GM12878 (cell line): ENCODE measurements at regions not wholly inside any gene's neighbourhood (a gene's known extent, or its start where the extent isn't known, plus 50 kb on each side); places are given as distances from the start of the nearest gene placed in this dataset.

Experiments used
- ATAC-seq: fragments of 200-7000 bp; cut with Tn5 transposase; 3 replicates; pipeline ENCODE4 v1.9.1; 2020; ENCODE audit warnings: mild to moderate bottlenecking, moderate library complexity
- BruUV-seq: library from RNA; stranded (reverse); fragments of 400-500 nt; replicated peaks from 2 replicates; lab custom pipeline; 2021; lab: Mats Ljungman, UMichigan
- CTCF ChIA-PET: fragments of 300-600 bp; sonication (Branson Sonifier 250); formaldehyde crosslinking; extraction: SDS; loops from one replicate; lab custom pipeline; 2021; ENCODE audit warnings: inconsistent platforms; lab: Yijun Ruan, JAX
- POLR2A ChIA-PET: fragments of 350-600 bp; formaldehyde crosslinking; extraction: SDS; loops from one replicate; lab custom pipeline; 2021; ENCODE audit warnings: inconsistent platforms; lab: Charles Lee
- RAD21 ChIA-PET: fragments of 300-600 bp; sonication (Branson Sonifier 250); formaldehyde crosslinking; loops from one replicate; lab custom pipeline; 2023; ENCODE audit warnings: antibody characterized with exemption; ENCODE audit not compliant: unreplicated experiment; lab: Charles Lee
- SMC1A ChIA-PET: fragments of 300-600 bp; sonication (Branson Sonifier 250); formaldehyde crosslinking; loops from one replicate; lab custom pipeline; 2023; ENCODE audit not compliant: unreplicated experiment, uncharacterized antibody; lab: Charles Lee
- DNase-seq: peaks from one replicate; pipeline ENCODE4 v3.0.0-alpha.2; 2011; ENCODE audit warnings: low read depth, low spot score
- FAIRE-seq: peaks from 3 replicates; lab custom pipeline; 2011; peaks lifted over from hg19 to GRCh38; lab: Jason Lieb, UNC
- H2AFZ ChIP-seq: 2 replicates; pipeline ENCODE4 v1.6.0; 2011; ENCODE audit warnings: low read depth, low read length, control low read depth; ENCODE audit not compliant: control insufficient read depth
- H3K27ac ChIP-seq: 2 replicates; pipeline ENCODE4 v1.5.1; 2011; ENCODE audit warnings: control low read depth; ENCODE audit not compliant: control insufficient read depth, insufficient read depth
- H3K27me3 ChIP-seq, 2 experiments: replicated peaks in 1 of 2; 2 replicates each; pipeline versions ENCODE4 v1.6.0 to v1.6.1; 2011; ENCODE audit warnings: low read length in 1 of 2; ENCODE audit not compliant: control insufficient read depth in 2 of 2, insufficient read depth in 2 of 2
- H3K36me3 ChIP-seq, 2 experiments: 2 replicates each; pipeline ENCODE4 v1.5.1; 2011; ENCODE audit warnings: low read length in 1 of 2; ENCODE audit not compliant: control insufficient read depth in 2 of 2, insufficient read depth in 2 of 2
- H3K4me1 ChIP-seq: 2 replicates; pipeline ENCODE4 v1.6.1; 2011; ENCODE audit warnings: mild to moderate bottlenecking, low read length, moderate library complexity, mixed read lengths; ENCODE audit not compliant: control insufficient read depth, insufficient read depth
- H3K4me2 ChIP-seq: 2 replicates; pipeline ENCODE4 v1.6.0; 2011; ENCODE audit warnings: control low read depth; ENCODE audit not compliant: control insufficient read depth, insufficient read depth
- H3K4me3 ChIP-seq: fragments of 200-600 bp; sonication (generic); 2 replicates; pipeline ENCODE4 v1.5.1; 2016
- H3K79me2 ChIP-seq: 2 replicates; pipeline ENCODE4 v1.6.0; 2011; ENCODE audit warnings: low read length; ENCODE audit not compliant: control insufficient read depth, insufficient read depth
- H3K9ac ChIP-seq: 2 replicates; pipeline ENCODE4 v1.8.0; 2011; ENCODE audit warnings: low read length, control low read depth, mixed read lengths; ENCODE audit not compliant: control insufficient read depth, insufficient read depth
- H3K9me3 ChIP-seq: replicated peaks from 3 replicates; pipeline ENCODE4 v1.5.1; 2011; ENCODE audit warnings: mild to moderate bottlenecking, low read length; ENCODE audit not compliant: control insufficient read depth, insufficient read depth
- H4K20me1 ChIP-seq: 2 replicates; pipeline ENCODE4 v1.6.0; 2011; ENCODE audit not compliant: control insufficient read depth, insufficient read depth
- CEBPB ChIP-seq, 2 experiments: fragments of 150-350 bp in 1 of 2; IDR thresholded peaks; 2 replicates each; pipeline ENCODE4 v1.6.1; 2012 to 2014; ENCODE audit warnings: low read depth in 2 of 2, low read length in 2 of 2, borderline replicate concordance in 1 of 2, inconsistent platforms in 1 of 2
- IKZF1 ChIP-seq: fragments of 450-650 bp; conservative IDR thresholded peaks from 2 replicates; pipeline ENCODE4 v1.6.1; 2017; ENCODE audit warnings: antibody characterized with exemption, mild to moderate bottlenecking
- JUNB ChIP-seq: IDR thresholded peaks from 2 replicates; pipeline ENCODE4 v1.6.1; 2016; ENCODE audit warnings: antibody characterized with exemption, mild to moderate bottlenecking
- MTA2 ChIP-seq: fragments of 450-650 bp; IDR thresholded peaks from 2 replicates; pipeline ENCODE4 v1.6.1; 2016; ENCODE audit warnings: low read depth, mild to moderate bottlenecking, moderate library complexity
- NFYA ChIP-seq: IDR thresholded peaks from 2 replicates; pipeline ENCODE4 v1.6.1; 2011; ENCODE audit warnings: low read depth, mild to moderate bottlenecking, low read length, improper control_type of control experiment, borderline replicate concordance
- NR2F1 ChIP-seq: fragments of 450-650 bp; conservative IDR thresholded peaks from 2 replicates; pipeline ENCODE4 v1.6.1; 2017; ENCODE audit warnings: mild to moderate bottlenecking
- PML ChIP-seq: IDR thresholded peaks from 2 replicates; pipeline ENCODE4 v1.6.1; 2012; ENCODE audit warnings: low read length, inconsistent platforms
- RCOR1 ChIP-seq: conservative IDR thresholded peaks from 2 replicates; pipeline ENCODE4 v1.6.1; 2012; ENCODE audit warnings: low read depth, low read length, improper control_type of control experiment
- STAT1 ChIP-seq: fragments of 450-650 bp; conservative IDR thresholded peaks from 2 replicates; pipeline ENCODE4 v1.6.1; 2014; ENCODE audit warnings: antibody characterized with exemption, mild to moderate bottlenecking
- WGBS: methylation state at CpG from one replicate; pipeline ENCODE4 v1.1.6; 2016; ENCODE audit warnings: low lambda C conversion rate; ENCODE audit not compliant: insufficient replicate concordance, insufficient coverage; ENCODE audit errors: missing lambda C conversion rate; 5-methylcytosine and 5-hydroxymethylcytosine counted together
- in situ Hi-C: fragments of 300-500 bp; cut with MboI; formaldehyde crosslinking; loops from 9 replicates; pipeline ENCODE4 v1.14.3; 2018; ENCODE audit warnings: mixed read lengths
- intact Hi-C: fragments of 100-400 bp; cut with micrococcal nuclease; formaldehyde crosslinking; loops from one replicate; pipeline ENCODE4 v1.14.2; 2022; ENCODE audit not compliant: unreplicated experiment
- TF ChIP-seq, protein P1 (sequence below): fragments of 450-650 bp; IDR thresholded peaks from 2 replicates; pipeline ENCODE4 v1.6.1; 2016; ENCODE audit warnings: mild to moderate bottlenecking

DNA sequence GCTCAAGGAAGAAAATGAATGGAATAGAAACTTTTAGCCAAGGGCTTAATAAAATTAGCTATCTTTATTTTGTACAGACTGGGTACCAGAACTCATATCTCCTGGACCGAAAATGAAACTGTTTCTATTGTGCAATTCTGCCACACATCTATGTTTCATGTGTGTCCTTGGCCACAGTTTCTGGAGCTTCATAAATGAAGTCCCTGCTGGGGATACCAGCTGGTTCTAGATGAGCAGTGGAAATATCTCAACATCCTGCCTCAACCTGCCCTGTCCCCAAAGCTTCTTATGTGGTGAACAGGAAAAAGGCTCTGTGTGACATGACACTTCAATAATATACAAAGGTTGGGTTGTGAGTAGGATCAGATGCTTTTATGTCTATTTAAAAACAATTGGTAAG is 310.1 kb upstream of the SORCS1 start:
- H3K4me1 ChIP-seq: peaks cover 5% of the 10 kb centered on the region
- ChIA-PET RAD21 (interaction anchor here (0.7 to 2.5 kb wide), 3 partner anchors 32 to 175 kb away, joined by 3 to 7 read pairs (median 5); no protein-coding TSS in a partner anchor), CTCF (interaction anchor here (1.0 kb wide), 1 partner anchor 30 kb away, joined by 3 read pairs; no protein-coding TSS in a partner anchor), POLR2A (interaction anchor here (1.1 kb wide), 1 partner anchor 30 kb away, joined by 3 read pairs; no protein-coding TSS in a partner anchor), SMC1A (interaction anchor here (0.6 to 4.1 kb wide), 11 partner anchors 20 to 1419 kb away, joined by 3 to 26 read pairs (median 3); no protein-coding TSS in a partner anchor)
- H3K4me2 ChIP-seq: no peak overlapping the region; the same call in 1 of the 2 replicates
- H3K27ac ChIP-seq: no peak overlapping the region
- H2AFZ ChIP-seq: no peak overlapping the region
- in situ Hi-C loops (no loop called here), intact Hi-C loops (no loop called here)
- no peak for FAIRE-seq
- WGBS: 0% methylated on average over 1 of the region's 1 CpG
- H3K4me3 ChIP-seq: no peak overlapping the region
- H3K9me3 ChIP-seq: no peaks in the 10 kb centered on the region; the same call in 2 of the 3 replicates
- no peaks in the 10 kb centered on the region for H4K20me1 ChIP-seq
- H3K79me2 ChIP-seq: no peaks in the 10 kb centered on the region
- H3K9ac ChIP-seq: no peak overlapping the region
- no TSS peak for BruUV-seq
- peak; percentile 17 for ATAC-seq
- H3K36me3 ChIP-seq: no peaks in the 10 kb centered on the region
- H3K27me3 ChIP-seq: no peaks in the 10 kb centered on the region
- TF ChIP-seq PML (no peak), CEBPB (IDR thresholded peaks at IDR 0.05; ENCODE audit: borderline replicate concordance in 1 of 2, low read depth in 2 of 2, low read length in 2 of 2) (peak in 1 of 2 experiments; percentile 29; a peak in 1 of 4 replicates)
- DNase-seq: no peak

DNA sequence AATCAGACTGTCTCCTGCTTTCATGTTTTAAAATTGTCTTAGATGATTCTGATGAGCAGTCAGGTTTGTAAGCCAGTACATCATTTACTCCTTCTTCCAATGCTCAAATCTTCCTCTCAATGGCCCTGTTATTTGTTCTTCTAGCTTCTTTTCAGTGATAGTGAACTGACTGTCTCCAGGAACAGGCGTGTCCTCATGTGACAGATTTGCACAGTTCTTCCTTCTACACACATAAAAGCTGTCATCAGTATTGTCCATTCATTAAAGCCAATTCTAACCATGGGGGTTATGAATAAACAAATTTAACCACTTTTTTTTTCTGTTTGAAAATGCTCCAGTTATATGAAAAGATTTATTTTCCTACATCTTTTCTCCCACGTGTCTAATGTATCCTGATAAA is 308.7 kb upstream of the SORCS1 start:
- intact Hi-C loops (no loop called here), in situ Hi-C loops (no loop called here)
- H4K20me1 ChIP-seq: no peaks in the 10 kb centered on the region
- no peaks in the 10 kb centered on the region for H3K9me3 ChIP-seq
- no peak for DNase-seq
- H3K79me2 ChIP-seq: no peaks in the 10 kb centered on the region
- no peak overlapping the region for H3K4me2 ChIP-seq
- no peaks in the 10 kb centered on the region for H3K36me3 ChIP-seq
- no peak for ATAC-seq
- RAD21 ChIA-PET: interaction anchor here (0.7 to 2.5 kb wide), 2 partner anchors 64 to 75 kb away, joined by 3 to 7 read pairs; no protein-coding TSS in a partner anchor
- H3K27me3 ChIP-seq: no peaks in the 10 kb centered on the region
- FAIRE-seq: no peak
- no peak overlapping the region for H3K9ac ChIP-seq
- peaks cover 5% of the 10 kb centered on the region for H3K4me1 ChIP-seq
- no peak overlapping the region for H3K4me3 ChIP-seq
- SMC1A ChIA-PET: interaction anchor here (1.0 to 4.1 kb wide), 4 partner anchors 20 to 341 kb away, joined by 3 to 26 read pairs (median 8); no protein-coding TSS in a partner anchor
- TF ChIP-seq RCOR1 (no peak), NFYA (no peak), MTA2 (no peak), STAT1 (no peak), JUNB (no peak), NR2F1 (no peak), IKZF1 (no peak)
- TF ChIP-seq, protein P1, sequence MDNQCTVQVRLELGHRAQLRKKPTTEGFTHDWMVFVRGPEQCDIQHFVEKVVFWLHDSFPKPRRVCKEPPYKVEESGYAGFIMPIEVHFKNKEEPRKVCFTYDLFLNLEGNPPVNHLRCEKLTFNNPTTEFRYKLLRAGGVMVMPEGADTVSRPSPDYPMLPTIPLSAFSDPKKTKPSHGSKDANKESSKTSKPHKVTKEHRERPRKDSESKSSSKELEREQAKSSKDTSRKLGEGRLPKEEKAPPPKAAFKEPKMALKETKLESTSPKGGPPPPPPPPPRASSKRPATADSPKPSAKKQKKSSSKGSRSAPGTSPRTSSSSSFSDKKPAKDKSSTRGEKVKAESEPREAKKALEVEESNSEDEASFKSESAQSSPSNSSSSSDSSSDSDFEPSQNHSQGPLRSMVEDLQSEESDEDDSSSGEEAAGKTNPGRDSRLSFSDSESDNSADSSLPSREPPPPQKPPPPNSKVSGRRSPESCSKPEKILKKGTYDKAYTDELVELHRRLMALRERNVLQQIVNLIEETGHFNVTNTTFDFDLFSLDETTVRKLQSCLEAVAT: no peak
- TF ChIP-seq, all 136 proteins: peak for 0
- ChIA-PET CTCF (no interaction called here), POLR2A (no interaction called here)
- no peak overlapping the region for H2AFZ ChIP-seq
- 32% methylated on average over 2 of the region's 2 CpGs for WGBS
- no TSS peak for BruUV-seq
- H3K27ac ChIP-seq: no peak overlapping the region
